Endothelial cell (in vitro differentiated cells): ENCODE measurements at regions not wholly inside any gene's neighbourhood (a gene's known extent, or its start where the extent isn't known, plus 50 kb on each side); places are given as distances from the start of the nearest gene placed in this dataset.

Source experiments
- DNase-seq: peaks from one replicate; pipeline ENCODE4 v3.0.0; 2021; ENCODE audit warnings: low spot score
- H3K27ac Mint-ChIP-seq: one replicate; pipeline ENCODE4 v1.8.0; 2021; ENCODE audit warnings: mixed read lengths, inconsistent platforms; ENCODE audit not compliant: unreplicated experiment
- H3K27me3 Mint-ChIP-seq: one replicate; pipeline ENCODE4 v1.8.0; 2021; ENCODE audit warnings: mild to moderate bottlenecking, moderate library complexity, mixed read lengths, inconsistent platforms; ENCODE audit not compliant: unreplicated experiment
- H3K36me3 Mint-ChIP-seq: one replicate; pipeline ENCODE4 v1.8.0; 2021; ENCODE audit warnings: mild to moderate bottlenecking, low read depth, mixed read lengths, inconsistent platforms; ENCODE audit not compliant: unreplicated experiment
- H3K4me1 Mint-ChIP-seq: one replicate; pipeline ENCODE4 v1.8.0; 2021; ENCODE audit warnings: mild to moderate bottlenecking, mixed read lengths, inconsistent platforms; ENCODE audit not compliant: unreplicated experiment
- H3K4me3 Mint-ChIP-seq: one replicate; pipeline ENCODE4 v1.8.0; 2021; ENCODE audit warnings: mild to moderate bottlenecking, mixed read lengths, inconsistent platforms; ENCODE audit not compliant: unreplicated experiment
- H3K9me3 Mint-ChIP-seq: one replicate; pipeline ENCODE4 v1.8.0; 2021; ENCODE audit warnings: mixed read lengths, inconsistent platforms; ENCODE audit not compliant: unreplicated experiment
- TF ChIP-seq, protein P1 (sequence below): fragments of 200-600 bp; sonication (generic); IDR thresholded peaks from one replicate; pipeline ENCODE4 v1.5.0; 2021; ENCODE audit warnings: antibody characterized with exemption; ENCODE audit not compliant: unreplicated experiment

DNA sequence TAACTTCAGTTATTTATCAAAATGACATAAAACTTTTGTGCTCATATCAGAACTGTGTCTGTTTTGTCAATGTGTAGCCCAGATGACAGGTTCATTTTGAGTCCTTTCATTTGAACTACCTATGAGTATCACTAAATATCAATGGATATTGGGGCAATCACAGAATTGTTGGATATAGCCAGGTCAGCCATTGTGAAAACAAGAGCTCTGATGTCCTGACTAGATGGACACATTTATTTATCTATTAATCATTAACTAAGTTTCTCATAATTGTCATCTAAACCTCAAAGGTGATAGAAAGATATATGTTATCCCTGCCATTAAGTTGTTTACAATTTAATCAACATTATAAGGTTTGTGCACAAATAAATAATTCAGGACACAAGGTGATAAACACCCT lies 638.3 kb upstream of the GRIA3 start:
- Mint-ChIP-seq H3K4me1 (no peaks in the 10 kb centered on the region), H3K27ac (no peak overlapping the region), H3K27me3 (no peaks in the 10 kb centered on the region), H3K9me3 (no peaks in the 10 kb centered on the region), H3K36me3 (no peaks in the 10 kb centered on the region), H3K4me3 (no peak overlapping the region)
- no peak for DNase-seq
- TF ChIP-seq, protein P1, sequence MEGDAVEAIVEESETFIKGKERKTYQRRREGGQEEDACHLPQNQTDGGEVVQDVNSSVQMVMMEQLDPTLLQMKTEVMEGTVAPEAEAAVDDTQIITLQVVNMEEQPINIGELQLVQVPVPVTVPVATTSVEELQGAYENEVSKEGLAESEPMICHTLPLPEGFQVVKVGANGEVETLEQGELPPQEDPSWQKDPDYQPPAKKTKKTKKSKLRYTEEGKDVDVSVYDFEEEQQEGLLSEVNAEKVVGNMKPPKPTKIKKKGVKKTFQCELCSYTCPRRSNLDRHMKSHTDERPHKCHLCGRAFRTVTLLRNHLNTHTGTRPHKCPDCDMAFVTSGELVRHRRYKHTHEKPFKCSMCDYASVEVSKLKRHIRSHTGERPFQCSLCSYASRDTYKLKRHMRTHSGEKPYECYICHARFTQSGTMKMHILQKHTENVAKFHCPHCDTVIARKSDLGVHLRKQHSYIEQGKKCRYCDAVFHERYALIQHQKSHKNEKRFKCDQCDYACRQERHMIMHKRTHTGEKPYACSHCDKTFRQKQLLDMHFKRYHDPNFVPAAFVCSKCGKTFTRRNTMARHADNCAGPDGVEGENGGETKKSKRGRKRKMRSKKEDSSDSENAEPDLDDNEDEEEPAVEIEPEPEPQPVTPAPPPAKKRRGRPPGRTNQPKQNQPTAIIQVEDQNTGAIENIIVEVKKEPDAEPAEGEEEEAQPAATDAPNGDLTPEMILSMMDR: no peak

DNA sequence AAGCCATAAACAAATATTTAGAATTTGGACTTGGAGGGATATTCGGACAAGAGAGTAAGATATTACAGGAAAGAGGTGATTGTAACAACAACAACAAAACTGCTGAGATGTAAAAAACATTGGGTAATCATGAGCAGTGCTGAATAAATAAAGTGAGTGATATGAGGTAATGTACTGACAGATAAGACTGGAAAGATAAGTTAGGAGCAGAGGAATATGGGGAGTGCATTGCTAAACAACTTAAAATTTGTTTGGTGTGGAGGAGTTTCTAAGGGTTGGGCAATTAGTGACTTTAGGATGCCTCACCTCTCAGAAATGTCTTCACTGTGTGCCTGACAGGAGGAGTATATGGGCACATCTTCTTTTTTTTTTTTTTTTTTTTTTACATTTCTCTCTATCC lies 637.8 kb upstream of the GRIA3 start:
- Mint-ChIP-seq H3K4me3 (no peak overlapping the region), H3K36me3 (no peaks in the 10 kb centered on the region), H3K27me3 (no peaks in the 10 kb centered on the region), H3K9me3 (no peaks in the 10 kb centered on the region), H3K4me1 (no peaks in the 10 kb centered on the region), H3K27ac (no peak overlapping the region)
- DNase-seq: no peak
- TF ChIP-seq, protein P1: no peak

DNA sequence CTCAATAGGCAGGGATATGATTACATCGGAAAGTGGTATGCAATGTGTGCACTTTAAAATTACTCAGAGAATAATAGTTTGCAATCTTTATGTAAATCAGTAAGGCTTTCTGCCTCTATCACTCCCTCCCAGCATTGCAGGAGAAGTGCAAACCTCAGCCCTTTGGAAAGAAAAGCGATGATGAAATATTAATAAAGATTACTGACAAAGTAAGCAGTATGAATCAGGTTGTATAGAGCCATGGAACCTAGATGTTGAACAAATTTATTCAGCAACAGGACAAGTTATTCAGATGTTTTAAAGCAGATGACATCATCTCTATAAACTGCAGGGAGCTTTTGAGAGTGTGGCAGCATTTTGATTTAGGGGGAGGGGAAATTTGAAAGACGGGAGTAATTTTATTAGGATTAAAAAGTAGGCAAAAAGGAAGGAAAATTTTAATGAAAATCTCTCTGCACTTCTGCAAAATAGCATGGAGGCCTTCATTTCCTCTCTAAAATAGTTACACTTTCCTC lies 631.7 kb upstream of the GRIA3 start:
- Mint-ChIP-seq H3K4me3 (no peak overlapping the region), H3K9me3 (no peaks in the 10 kb centered on the region), H3K27me3 (no peaks in the 10 kb centered on the region), H3K36me3 (no peaks in the 10 kb centered on the region), H3K4me1 (no peaks in the 10 kb centered on the region), H3K27ac (no peak overlapping the region)
- TF ChIP-seq, protein P1: no peak
- DNase-seq: no peak

DNA sequence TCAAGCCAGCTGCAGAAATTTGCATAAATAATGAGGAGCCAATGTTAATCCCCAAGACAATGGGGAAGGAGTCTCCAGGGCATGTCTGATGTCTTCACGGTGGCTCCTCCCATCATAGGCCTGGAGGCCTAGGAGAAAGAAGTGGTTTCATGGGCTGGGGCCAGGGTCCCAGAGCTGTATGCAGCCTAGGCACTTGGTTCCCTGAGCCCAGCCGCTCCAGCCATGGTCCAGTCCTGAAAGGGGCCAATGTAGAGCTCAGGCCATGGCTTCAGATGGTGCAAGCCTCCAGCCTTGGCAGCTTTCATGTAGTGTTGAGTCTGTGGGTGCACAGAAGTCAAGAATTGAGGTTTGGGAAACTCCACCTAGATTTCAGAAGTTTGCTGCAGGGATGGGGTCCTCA lies 628.2 kb upstream of the GRIA3 start:
- H3K27me3 Mint-ChIP-seq: no peaks in the 10 kb centered on the region
- no peaks in the 10 kb centered on the region for H3K4me1 Mint-ChIP-seq
- no peaks in the 10 kb centered on the region for H3K9me3 Mint-ChIP-seq
- no peak overlapping the region for H3K4me3 Mint-ChIP-seq
- DNase-seq: no peak
- no peak overlapping the region for H3K27ac Mint-ChIP-seq
- TF ChIP-seq, protein P1: no peak
- H3K36me3 Mint-ChIP-seq: no peaks in the 10 kb centered on the region

DNA sequence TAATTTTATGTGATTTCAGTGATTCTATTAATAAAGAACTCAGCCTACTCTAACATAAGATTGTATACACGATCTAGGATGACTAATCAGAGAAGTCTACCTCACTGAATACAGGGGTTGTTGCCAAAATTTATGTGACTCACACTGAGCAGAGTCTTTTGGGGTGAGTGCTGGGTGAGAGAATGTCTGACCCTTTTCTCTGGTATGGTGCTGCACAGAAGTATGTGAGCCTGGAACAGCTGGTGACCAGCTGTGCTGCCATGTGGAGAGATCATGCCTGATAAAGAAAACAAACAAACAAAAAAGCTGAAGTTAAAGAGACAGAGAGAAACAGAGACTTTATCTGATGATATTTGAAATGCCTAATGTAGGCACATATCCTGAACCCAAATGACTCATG lies 618.1 kb upstream of the GRIA3 start:
- TF ChIP-seq, protein P1: no peak
- H3K9me3 Mint-ChIP-seq: no peaks in the 10 kb centered on the region
- no peaks in the 10 kb centered on the region for H3K27me3 Mint-ChIP-seq
- H3K4me3 Mint-ChIP-seq: no peak overlapping the region
- no peaks in the 10 kb centered on the region for H3K4me1 Mint-ChIP-seq
- H3K27ac Mint-ChIP-seq: no peak overlapping the region
- DNase-seq: no peak
- H3K36me3 Mint-ChIP-seq: no peaks in the 10 kb centered on the region
